Sciatic nerve (tissue), 2 donors: ENCODE measurements at regions not wholly inside any gene's neighbourhood (a gene's known extent, or its start where the extent isn't known, plus 50 kb on each side); places are given as distances from the start of the nearest gene placed in this dataset.
"Not testable (repeated sequence)": the region's sequence is repeated elsewhere in the genome, so short reads cannot be mapped to it uniquely, and the experiment has no call there.

Experiments used
- ATAC-seq: fragments of 200-7000 bp; cut with Tn5 transposase; one replicate; pipeline ENCODE4 v1.9.1; 2020; ENCODE audit warnings: mild to moderate bottlenecking, moderate library complexity
- DNase-seq: peaks from one replicate; pipeline ENCODE4 v3.0.0-alpha.2; 2020; ENCODE audit warnings: low spot score
- intact Hi-C: fragments of 100-400 bp; cut with DNase I; formaldehyde crosslinking; loops from one replicate; pipeline ENCODE4 v1.14.2; 2022
- donor health status: DM: no; HTN: no; CAD: no.
- donor health status: DM: no; HTN: no; CAD: no.

DNA sequence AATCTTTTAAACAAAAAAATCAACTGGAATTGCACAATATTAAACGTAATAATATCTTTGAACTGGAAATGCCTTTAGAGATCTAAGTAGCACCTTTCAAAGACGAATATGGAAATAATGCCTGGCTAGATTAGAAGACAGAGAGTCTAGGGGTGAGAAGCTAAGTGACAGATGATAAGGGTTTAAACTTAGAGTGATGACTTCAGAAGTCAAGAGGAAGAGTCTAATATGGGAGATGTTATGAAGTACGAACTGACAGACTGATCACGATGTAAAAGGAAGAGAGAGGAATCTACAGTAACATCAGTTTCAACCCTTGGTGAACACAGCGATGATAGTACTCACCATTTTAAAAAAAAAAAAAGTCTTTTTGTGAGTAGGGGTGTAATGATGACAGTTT lies 57.9 kb downstream of the HINT1 start:
- intact Hi-C loops = no loop called here
- ATAC-seq = no peak
- no peak for DNase-seq

DNA sequence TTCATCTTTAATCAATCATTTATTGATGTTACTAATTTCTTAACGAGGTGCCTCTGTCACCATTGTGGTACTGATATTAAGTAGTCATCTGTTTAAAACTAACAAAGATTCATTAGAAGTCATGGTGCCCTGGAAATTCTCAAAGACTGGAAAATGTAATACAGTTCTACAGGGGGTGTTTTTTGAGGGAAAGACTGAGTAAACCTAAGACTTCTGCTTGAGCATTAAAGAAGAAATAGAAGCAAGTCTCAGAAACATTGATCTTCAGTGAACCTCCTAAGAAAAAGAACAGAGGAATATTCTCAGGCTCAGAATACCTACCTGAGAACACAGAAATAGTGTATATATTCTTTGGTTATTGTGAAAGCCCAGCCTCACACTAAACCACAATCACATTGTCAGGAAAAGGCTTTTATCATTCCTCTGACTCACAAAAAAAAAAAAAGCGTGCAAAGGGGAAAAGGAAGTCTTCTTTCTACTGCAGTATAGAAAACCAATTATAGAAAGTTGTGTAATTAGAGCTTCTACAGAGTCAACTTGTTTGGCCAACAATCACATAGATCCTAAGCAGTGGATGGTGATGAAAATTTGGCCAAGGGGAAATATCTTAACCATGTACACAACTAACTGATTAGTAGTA lies 60.8 kb downstream of the HINT1 start:
- intact Hi-C loops = no loop called here
- DNase-seq = no peak
- no peak for ATAC-seq

DNA sequence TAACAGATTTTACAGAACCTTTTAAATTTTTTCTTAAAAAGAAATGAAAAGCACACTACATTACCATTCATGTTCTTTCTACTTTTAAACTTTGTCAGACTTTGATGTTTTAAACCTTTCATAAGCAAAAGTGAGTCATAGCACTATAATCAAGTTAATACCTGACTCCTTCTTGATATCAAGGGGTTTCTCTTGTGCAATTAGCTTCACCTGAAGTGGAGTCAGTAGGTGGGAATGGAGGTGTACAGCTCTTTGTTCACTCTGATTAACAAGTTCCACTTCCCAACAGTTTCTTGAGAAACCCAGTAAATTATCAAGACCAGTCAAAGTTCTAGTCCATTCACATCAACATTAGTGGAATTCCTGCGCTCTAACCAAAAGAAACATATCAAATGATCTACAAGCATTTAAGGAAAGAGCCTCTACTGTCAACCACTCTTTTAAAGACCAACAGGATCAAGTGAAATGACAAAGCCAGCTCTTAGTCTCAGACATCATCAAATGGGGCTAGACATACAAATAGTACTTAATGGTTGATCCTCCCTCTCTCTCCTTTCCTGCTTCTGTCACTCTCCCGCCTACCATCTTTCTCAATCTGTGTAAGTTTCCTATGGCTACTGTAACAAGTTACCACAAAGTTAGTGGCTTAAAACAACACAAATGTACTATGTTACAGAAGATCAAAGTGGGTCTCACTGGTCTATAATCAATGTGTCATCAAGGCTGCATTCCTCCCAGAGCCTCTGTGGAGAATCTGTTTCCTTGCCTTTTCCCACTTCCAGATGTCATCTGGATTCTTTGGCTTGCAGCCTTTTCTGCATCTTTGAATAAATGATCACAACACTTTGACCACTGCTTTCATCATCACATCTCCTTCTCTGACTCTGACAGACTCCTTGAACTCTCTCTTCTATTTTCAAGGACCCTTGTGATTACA lies 68.0 kb downstream of the HINT1 start:
- no peak for ATAC-seq
- intact Hi-C loops = no loop called here

DNA sequence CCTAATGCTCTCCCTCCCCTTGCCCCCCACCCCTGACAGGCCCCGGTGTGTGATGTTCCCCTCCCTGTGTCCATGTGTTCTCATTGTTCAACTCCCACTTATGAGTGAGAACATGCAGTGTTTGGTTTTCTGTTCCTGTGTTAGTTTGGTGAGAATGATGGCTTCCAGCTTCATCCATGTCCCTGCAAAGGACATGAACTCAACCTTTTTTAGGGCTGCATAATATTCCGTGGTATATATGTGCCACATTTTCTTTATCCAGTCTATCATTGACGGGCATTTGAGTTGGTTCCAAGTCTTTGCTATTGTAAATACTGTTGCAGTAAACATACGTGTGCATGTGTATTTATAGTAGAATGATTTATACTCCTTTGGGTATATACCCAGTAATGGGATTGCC lies 69.5 kb downstream of the HINT1 start:
- intact Hi-C loops = not testable (repeated sequence)

More for the DNA sequence above, 68.0 kb downstream of the HINT1 start:
- DNase-seq = no peak

DNA sequence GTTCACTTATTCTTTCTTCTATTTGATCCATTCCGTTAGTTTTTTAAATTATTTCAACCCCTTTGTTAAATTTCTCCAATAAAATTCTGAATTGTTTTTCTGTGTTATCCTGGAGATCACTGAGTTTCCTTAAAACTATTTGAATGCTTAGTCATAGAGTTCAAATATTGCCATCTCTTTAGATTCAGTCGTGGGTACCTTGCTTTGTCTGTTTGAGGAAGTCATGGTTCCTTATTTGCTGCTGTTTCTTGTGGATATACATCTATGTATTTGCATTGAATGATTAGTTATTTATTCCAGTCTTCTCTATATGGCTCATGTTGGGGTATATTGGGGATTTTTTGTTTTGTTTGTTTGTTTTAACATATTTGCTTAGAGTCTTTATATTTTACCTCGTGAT lies 80.6 kb downstream of the HINT1 start:
- ATAC-seq (no peak), DNase-seq (no peak)
- intact Hi-C loops = no loop called here

More for the DNA sequence above, 69.5 kb downstream of the HINT1 start:
- not testable (repeated sequence) for ATAC-seq, DNase-seq

DNA sequence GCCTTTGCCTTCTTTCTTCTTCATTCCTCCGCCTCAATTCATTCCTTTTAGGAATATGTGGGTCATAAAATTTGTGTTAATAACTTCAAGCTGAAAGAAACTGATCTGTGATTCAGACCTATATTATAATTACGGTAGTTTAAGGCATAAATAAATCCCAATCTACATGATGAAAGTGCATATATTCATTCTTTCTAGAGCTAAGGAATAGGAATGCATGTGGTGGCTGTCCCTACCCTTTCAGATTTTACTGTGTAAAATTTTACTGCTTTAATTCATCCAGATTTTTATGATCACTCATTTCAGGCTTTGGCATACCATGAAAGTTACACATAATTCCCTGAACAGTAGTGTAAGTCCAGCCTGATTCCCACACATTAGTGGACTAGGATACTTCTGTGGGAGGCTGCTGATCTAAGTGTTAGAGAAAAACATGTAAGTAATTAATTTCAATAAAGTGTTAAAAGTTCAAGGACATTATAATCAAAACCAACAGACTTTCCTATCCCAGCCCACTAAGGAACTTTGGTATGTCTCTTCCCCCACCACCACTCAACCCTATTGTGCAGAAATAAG lies 83.1 kb downstream of the HINT1 start:
- ATAC-seq (no peak), DNase-seq (no peak)
- intact Hi-C loops = no loop called here

DNA sequence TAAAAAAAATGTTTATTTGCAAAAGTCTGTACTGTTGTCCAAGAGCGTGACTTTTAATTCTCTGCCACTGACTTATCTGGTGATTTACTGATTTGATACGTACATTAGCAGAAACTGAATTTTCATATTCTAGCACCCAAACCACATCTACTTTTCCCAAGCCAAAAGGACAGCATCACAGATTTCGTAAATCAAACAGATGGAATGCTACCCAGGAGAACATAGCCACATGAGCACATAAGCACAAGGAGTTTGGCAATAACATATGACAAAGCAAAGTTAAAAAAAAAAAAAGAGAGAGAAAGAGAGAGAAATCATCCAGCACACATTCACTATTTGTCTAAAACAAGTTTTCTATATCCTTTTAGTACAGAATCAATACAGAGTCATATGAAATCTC lies 83.7 kb downstream of the HINT1 start:
- peak; percentile 78 for ATAC-seq
- intact Hi-C loops = no loop called here

DNA sequence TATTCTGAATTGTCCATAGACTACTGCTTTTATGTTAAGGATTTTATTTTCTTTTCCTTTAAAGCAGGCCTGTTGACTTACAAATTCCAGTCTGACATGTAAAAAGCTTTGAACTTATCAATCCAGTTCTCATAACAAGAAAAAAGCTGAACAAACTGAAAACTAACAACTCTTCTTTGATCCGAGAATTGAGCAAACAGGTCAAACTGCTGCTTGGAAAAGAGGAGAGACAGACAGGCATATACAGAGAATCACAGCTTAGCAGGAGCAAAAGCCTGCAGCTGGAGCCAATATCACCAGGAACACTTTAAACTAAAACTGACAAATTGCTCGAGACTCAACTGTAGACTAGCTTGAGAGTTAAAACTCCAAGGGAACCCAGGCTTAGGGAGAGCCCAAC lies 85.8 kb downstream of the HINT1 start:
- no peak for ATAC-seq
- no peak for DNase-seq
- intact Hi-C loops = no loop called here

More for the DNA sequence above, 83.7 kb downstream of the HINT1 start:
- no peak for DNase-seq

DNA sequence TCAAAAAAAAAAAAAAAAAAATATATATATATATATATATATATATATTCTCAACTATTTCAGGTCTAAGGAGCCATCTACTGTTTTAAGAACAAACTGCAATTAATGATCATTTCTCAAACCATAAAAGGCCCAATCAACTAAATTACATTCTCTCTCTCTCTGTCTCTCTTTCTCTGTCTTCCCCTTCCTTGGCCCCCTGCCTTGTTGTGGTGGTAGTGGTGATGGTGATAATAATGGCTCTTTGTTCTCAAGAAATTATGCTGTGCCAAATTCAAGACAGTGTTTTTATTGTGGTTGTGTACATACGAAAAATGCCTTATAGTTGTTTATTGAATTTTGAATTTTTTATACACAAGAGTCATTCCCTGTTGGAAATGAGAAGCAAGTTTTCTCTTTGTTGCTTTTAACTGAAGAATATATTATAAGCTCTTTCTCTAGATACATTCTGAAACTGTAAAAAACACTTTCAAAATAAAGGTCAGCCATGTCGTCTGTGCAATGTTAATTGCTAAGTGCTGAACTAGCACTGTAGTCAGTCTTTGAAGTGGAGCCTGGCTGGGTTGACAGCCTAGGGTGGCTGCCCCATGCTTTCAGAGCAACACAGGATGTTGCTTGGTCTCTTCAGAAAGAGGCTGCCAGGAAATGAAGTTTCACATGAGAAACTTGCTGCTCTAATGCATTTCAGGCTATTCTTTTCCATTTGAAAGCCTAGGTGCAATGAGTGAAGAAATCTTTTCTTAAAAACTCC lies 96.0 kb downstream of the HINT1 start:
- intact Hi-C loops = no loop called here
- DNase-seq (no peak), ATAC-seq (peak; percentile 55)

DNA sequence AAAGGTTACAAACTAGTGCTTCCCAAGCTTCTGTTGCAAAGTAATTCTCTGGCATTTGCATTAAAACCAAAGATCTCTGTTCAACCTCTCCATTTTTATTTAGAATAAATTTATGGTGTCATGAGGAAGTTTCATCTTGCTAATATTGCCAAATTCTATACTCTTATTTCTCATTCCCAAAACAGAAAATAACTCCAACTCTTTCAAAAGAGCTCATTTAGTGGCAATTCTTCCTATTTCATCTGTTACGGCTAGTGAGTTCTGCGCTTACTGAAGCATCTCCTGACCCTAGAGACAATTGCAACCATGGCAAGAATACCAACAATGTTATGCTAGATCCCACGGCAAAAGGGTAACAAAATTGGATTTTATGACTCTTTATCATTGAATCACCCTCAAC lies 97.0 kb downstream of the HINT1 start:
- ATAC-seq (no peak), DNase-seq (no peak)
- intact Hi-C loops = no loop called here

DNA sequence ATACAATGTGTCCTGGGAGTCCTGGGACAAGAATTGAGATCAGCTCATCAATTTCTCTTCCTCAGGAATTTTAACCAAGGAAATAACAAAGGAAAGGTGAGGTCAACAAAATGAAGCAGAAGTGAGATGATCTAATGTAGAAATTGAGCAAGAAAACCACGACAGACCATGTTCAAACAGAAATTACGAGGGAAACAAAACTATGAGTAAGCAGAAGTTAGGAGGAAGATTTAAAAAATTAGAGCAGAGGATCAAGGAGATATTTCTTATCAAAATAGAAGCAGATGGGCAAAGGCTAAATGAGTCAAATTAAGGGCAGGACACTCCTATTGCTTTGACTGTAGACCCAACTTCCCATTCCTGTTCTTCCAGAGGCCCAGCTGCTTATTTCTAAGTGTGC lies 97.4 kb downstream of the HINT1 start:
- intact Hi-C loops = no loop called here
- DNase-seq = no peak
- no peak for ATAC-seq

DNA sequence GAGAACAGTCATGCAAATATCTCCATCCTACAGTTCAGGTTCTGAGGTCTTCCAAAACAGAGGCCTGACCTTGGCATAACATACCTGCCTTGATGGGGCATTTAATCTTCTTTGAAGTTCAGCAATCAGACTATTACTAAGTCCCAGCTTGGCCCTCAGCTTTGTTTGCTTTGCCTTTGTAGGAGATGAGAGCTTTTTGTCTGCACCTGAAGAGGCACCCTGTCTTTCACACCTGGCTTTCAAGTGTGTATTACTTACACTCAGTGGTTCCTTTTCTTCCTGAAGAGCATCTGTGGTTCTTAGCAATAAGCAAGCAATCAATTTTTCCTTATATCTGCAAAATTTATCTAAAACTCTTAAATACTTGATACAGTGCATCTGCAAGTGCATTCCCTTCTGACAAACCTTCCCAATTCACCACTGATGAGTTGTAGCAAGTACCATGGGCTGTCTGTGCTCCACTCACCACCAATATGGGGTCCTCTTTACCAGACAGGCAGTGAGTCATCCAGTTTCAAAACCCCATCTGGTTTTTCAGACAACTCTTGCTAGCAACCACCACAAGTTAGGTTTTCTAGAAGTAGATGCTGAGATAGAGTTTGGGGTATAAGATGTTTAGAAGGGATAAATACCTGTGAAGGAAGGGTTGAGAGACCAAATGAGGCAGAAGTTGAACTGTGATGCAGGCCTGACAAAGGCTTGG lies 100.2 kb downstream of the HINT1 start:
- intact Hi-C loops = no loop called here
- DNase-seq (no peak), ATAC-seq (no peak)

DNA sequence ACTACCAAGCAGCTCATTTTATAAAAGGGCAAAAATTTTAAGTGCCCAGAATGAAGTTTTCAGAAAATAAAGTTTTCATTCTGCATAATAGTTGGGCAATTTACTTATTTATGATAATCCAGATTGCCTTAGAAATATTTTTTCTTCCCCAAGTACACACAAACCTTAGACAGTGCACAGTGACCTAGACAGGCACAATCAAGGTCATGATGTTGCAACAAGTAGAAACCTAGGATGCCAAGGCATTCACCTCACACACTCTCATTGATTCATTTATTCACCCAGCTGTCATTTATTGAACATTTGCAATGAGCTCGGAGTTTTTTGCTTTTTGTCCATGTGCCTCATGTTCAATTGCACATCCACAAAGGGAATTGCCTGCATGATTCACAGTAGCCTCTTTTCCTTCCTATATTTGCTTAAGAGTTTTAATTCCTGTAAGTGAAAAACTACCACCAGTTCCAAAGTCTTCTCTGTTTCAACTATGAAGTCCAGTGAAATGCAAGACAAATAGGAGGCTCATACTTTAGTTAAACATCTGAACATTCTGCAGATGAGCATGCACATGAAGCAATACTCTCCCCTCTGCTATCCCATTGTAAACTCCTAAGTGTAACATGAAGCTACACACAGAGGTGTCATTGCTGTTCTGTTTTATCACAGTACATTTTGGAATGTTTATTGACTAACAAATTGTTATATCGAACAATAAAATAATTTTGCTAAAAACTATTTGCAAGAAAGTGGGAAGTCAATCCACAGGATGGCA lies 122.9 kb downstream of the HINT1 start:
- DNase-seq (no peak), ATAC-seq (no peak)
- intact Hi-C loops = no loop called here

DNA sequence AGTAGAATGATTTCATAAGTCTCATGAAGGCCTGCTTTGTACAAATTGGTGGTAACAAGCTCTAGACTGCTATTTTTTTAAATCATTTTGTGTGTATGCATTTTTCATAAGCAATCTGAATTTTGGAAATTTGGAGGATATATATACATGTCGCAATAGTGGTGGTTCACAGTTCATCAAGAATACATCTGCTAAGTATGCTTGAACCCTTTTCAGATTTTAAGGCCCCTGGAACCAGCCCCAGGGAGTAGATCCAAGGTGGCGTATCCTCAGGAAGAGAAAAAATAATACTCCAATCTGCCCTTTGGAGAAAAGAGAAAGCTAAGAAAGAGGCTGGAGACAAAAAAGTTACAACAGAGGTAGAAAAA lies 141.6 kb downstream of the HINT1 start:
- no peak for ATAC-seq
- intact Hi-C loops = no loop called here
- no peak for DNase-seq

DNA sequence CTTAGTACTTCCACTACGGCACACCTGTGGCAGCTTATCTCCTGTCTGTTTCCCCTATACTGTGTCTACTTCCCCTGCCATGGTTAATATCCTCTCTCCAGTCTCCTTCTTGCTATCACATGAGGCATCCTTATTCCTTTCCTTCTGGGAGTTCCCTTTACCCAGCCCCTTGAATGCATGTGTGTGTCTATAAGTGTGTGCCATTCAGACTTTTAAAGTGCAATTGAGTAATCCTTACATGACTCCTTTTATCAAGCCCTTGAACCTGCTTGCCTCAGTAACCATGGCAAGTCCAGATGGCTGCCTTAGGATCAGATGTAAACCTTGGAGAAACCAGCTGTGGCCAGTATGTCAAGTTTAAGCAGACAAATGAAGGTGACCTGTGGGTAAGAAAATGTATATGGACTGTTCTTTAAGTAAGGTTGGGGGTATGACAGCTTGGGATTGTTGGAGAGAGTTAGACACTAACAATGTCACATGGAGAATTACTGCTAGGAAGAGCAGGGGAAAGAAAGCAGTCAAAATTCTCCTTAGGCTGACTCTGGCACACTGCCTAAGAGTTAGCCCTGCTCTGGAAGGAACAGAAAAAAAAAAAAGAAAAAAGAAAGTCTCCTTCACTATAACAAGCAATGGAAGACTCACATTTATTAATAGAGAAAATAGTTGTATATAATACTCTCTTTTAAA lies 142.1 kb downstream of the HINT1 start:
- DNase-seq (no peak), ATAC-seq (no peak)

DNA sequence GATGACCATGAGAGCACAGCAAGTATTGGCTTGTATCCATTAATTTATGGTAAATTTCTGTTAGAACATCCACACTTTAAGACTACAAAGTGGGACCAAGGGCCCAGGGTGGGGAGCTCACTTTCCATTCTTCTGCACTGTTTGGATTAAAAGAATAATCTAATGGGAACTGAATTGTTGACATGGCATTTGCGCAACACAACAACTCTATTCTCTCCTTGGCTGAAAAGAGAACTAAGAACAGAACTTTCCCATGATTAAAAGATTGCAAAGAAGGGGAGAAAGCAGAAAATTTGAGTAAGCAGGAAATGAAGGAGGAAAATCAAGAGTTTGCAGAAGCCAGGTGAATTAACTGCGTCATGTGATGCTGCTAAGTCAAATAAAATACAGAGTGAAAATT lies 143.4 kb downstream of the HINT1 start:
- intact Hi-C loops = no loop called here
- ATAC-seq = no peak
- no peak for DNase-seq

More for the DNA sequence above, 142.1 kb downstream of the HINT1 start:
- intact Hi-C loops = no loop called here

DNA sequence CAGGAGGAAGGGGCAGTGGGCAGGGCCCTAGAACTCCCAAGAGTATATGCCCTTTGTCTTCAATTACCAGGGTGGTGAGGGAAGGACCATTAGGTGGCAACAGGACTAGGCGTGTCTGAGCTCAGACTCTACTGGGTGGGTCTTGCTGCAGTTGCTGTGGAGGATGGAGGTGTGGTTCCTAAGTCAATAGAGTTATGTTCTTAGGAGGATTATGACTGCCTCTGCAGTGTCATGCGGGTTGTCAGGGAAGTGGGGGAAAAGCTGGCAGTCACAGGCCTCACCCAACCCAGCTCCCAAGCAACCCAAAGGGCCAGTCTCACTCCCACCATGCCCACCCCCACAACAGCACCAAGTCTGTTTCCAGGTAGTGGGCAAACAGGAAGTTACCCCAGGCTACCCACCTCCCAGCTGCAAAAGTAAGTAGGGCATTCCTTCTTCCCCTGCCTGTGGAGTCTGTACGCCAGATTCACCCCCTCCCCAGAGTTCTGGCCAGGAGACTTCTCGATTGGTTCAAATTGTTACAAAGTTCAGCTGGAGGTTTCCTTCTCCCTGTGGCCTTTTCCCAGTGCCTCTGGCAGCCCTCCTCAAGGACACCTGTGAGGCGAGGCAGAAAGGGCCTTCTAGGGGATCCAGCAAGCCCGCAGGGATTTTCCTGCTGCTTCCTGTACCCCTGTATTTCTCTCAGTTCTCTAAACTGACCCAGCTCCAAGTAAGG lies 145.3 kb downstream of the HINT1 start:
- intact Hi-C loops = no loop called here
- ATAC-seq (no peak), DNase-seq (no peak)
